ENCODE measurements at regions not wholly inside any gene's neighbourhood (a gene's known extent, or its start where the extent isn't known, plus 50 kb on each side); places are given as distances from the start of the nearest gene placed in this dataset.

DNA sequence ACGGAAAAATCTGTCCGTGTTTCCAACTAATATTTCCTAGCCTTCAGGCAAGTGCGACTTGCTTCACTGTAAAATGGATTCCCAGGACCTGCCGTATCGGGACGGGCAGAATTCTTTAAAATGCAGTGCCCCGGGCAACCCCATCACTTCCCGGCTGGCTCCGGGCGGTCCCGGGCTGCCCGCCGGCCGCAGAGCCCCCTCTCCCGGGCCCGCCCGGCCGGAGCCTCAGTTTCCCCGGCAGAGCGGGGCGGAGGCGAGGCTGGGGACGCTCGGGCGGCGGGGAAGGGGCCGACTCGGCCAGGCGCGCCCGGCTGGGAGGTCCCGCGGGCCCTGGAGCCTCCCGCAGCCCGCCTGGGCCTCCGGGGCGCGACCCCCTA, 84.2 kb upstream of the WNT7B start:
- TF ChIP-seq SMC3 (IDR thresholded peaks at IDR 0.05; ENCODE audit: low read depth, low read length) (no peak), POLR2A (IDR thresholded peaks at IDR 0.05; ENCODE audit: low read depth, low read length) (no peak), MAFK (IDR thresholded peaks at IDR 0.05; ENCODE audit: low read depth, low read length) (no peak), FOS (IDR thresholded peaks at IDR 0.05; ENCODE audit: low read depth, low read length) (no peak), BHLHE40 (IDR thresholded peaks at IDR 0.05; ENCODE audit: low read depth, low read length) (no peak), MAZ (IDR thresholded peaks at IDR 0.05; ENCODE audit: borderline replicate concordance, low read depth, low read length) (no peak), RCOR1 (IDR thresholded peaks at IDR 0.05; ENCODE audit: insufficient replicate concordance, low read length) (no peak), RAD21 (IDR thresholded peaks at IDR 0.05; ENCODE audit: low read length) (no peak), RFX5 (IDR thresholded peaks at IDR 0.05; ENCODE audit: low read depth, low read length) (no peak), MXI1 (IDR thresholded peaks at IDR 0.05; ENCODE audit: borderline replicate concordance, low read depth, low read length) (no peak), CHD1 (IDR thresholded peaks at IDR 0.05; ENCODE audit: low read depth, low read length) (no peak)
- TF ChIP-seq, protein P1, sequence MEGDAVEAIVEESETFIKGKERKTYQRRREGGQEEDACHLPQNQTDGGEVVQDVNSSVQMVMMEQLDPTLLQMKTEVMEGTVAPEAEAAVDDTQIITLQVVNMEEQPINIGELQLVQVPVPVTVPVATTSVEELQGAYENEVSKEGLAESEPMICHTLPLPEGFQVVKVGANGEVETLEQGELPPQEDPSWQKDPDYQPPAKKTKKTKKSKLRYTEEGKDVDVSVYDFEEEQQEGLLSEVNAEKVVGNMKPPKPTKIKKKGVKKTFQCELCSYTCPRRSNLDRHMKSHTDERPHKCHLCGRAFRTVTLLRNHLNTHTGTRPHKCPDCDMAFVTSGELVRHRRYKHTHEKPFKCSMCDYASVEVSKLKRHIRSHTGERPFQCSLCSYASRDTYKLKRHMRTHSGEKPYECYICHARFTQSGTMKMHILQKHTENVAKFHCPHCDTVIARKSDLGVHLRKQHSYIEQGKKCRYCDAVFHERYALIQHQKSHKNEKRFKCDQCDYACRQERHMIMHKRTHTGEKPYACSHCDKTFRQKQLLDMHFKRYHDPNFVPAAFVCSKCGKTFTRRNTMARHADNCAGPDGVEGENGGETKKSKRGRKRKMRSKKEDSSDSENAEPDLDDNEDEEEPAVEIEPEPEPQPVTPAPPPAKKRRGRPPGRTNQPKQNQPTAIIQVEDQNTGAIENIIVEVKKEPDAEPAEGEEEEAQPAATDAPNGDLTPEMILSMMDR (conservative IDR thresholded peaks at IDR 0.05; ENCODE audit: low read depth, low read length), result no peak
- TF ChIP-seq, protein P2, sequence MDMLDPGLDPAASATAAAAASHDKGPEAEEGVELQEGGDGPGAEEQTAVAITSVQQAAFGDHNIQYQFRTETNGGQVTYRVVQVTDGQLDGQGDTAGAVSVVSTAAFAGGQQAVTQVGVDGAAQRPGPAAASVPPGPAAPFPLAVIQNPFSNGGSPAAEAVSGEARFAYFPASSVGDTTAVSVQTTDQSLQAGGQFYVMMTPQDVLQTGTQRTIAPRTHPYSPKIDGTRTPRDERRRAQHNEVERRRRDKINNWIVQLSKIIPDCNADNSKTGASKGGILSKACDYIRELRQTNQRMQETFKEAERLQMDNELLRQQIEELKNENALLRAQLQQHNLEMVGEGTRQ (IDR thresholded peaks at IDR 0.05; ENCODE audit: low read depth, low read length), result no peak
- TF ChIP-seq, protein P3, sequence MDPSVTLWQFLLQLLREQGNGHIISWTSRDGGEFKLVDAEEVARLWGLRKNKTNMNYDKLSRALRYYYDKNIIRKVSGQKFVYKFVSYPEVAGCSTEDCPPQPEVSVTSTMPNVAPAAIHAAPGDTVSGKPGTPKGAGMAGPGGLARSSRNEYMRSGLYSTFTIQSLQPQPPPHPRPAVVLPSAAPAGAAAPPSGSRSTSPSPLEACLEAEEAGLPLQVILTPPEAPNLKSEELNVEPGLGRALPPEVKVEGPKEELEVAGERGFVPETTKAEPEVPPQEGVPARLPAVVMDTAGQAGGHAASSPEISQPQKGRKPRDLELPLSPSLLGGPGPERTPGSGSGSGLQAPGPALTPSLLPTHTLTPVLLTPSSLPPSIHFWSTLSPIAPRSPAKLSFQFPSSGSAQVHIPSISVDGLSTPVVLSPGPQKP (IDR thresholded peaks at IDR 0.05; ENCODE audit: borderline replicate concordance, low read depth, low read length), result no peak

Data from IMR-90 (cell line).